NCI-H2227 (cell line): ENCODE measurements at regions not wholly inside any gene's neighbourhood (a gene's known extent, or its start where the extent isn't known, plus 50 kb on each side); places are given as distances from the start of the nearest gene placed in this dataset.

ENCODE experiments used
- DNase-seq: peaks from one replicate; lab custom pipeline; 2025; ENCODE audit not compliant: unreplicated experiment; lab: John Stamatoyannopoulos, UW

DNA sequence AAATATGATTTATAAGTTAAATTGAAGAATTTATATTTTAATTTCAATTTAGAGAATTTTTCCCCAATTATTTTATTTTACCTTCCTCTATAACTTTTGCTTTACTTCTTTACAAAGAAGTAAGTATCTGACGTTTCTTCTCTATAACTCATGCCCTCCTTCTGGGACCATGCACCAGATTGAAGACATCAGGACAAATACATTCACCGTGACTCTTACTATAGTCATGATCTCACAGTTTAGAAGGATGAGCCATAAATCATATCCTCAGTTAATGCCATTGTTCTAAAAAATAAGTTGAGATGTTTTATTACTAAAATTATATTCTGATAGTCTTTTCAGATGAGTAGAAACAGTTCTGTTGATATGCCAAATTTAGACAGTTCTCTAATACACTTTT lies 279.3 kb downstream of the TMX3 start:
- no peak for DNase-seq

DNA sequence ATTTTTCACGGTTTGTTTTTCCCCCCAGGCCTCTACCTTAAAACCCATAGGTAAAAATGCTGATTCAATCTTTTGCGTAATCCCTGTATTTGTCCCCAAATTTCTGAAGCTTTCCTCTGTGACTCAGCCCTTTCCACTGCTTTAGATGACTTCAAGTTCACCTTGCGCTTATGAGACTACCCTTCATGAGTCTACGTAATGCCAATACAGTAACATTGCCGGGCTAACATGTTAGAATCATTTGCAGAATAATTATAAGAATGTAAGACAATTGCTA lies 283.0 kb downstream of the TMX3 start:
- no peak for DNase-seq

DNA sequence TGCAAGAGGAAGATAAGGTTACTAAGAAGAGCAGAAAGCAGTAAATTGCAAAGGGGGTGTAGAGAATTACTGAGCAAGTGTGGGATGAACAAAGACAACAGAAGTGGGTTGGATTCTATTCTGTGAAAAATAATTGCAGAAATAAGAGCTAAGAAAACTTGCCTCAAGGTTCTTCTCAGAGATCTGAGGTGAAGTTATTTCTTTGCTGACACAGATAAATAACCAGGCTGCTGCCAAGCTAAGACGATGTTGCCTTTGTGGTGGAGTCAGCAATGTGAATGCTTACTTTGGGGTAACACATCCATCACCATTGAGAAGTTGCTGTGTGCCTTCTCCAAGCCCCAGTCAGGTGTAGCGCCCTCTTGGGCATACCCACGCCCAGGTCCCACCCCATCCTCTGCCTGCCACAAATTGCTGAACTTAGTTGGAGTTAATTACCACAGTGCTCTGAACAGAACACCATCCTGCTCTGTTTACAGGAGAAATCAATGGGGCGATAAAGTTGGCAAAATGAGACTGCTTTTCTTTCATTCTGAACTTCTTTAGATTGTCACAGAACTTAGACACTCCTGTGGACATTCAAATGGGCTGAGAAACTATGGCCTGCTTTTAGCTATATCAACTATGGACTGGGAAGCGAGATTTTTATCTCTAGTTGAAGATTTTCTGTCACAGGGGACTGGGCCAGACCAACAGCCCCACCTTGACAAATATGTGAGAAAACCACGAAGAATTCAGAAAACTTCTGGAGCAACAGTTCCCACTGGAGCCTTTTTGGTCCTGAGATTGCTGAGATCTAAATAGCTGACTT lies 283.6 kb downstream of the TMX3 start:
- DNase-seq, result no peak

DNA sequence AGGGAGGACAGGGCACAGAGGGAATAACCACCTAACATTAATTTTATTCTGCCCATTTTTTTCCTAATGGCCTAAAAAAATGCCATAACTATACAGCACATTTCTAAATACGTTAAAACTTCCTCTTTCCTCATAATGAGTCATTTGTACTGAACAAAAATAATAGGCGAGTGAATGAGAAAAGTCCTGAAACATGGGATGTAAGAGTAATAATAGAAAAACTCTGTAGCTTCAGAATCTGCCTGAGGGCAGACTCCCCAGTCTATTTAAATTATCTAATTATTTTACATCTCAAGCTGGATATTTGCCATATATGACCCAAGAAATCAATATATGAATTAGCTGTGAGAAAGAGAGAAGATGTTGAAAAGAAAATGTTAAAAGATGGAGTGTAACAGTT lies 285.1 kb downstream of the TMX3 start:
- DNase-seq, result no peak

DNA sequence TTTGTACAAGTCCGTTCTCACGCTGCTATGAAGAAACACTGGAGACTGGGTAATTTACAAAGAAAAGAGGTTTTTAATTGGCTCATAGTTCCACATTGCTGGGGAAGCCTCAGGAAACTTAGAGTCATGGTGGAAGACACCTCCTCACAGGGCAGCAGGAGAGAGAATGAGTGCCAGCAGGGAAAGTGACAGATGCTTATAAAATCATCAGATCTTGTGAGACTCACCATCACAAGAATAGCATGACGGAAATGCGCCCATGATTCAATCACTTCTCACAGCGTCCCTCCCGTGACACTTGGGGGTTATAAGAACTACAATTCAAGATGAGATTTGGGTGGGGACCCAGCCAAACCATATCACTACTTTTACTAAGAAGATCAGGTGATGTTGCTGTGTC lies 285.8 kb downstream of the TMX3 start:
- no peak for DNase-seq

DNA sequence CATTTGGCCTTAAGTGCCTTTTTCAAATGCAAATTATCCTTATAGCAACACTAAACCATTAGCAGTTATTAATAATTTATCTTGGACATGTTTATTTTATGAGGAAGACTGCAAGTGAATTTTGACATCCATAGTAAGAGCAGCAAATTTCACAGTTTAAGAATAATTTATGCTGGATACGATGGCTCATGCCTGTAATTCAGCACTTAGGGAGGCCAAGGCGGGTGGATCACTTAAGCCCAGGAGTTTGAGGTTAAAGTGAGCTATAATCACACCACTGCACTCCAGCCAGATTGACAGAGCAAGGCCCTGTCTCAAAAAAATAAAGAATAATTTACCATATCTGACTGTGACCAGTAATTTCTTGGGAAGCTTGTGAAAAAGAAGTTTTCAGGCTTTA lies 286.2 kb downstream of the TMX3 start:
- DNase-seq, result peak; percentile 46

DNA sequence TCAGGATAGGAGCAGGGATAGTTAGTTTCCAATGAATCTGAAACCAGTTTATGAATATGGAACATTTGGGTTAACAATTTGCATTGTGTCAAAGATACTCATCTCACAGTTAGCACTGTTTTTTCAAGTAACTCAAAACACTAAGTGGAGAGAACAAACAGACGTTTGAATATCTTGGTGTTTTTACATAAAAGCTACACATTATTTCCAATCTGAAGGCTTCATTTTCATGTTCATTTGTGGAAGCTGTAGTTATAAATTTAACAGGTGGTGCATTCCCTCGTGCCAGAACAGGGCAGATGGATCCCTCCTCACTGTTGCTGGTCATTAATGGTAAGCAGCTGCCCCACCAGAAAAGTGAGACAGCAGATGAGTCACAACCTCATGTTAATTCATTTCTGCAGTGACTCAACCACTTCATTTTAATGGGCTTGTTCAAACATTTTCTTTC lies 286.9 kb downstream of the TMX3 start:
- no peak for DNase-seq

GRCh38 chr18:68426731-68427315 lies 288.1 kb downstream of the TMX3 start:
- DNase-seq, result no peak

- no peak for DNase-seq
Measured at GRCh38 chr18:68418881-68419280, 296.0 kb downstream of the TMX3 start.

DNA sequence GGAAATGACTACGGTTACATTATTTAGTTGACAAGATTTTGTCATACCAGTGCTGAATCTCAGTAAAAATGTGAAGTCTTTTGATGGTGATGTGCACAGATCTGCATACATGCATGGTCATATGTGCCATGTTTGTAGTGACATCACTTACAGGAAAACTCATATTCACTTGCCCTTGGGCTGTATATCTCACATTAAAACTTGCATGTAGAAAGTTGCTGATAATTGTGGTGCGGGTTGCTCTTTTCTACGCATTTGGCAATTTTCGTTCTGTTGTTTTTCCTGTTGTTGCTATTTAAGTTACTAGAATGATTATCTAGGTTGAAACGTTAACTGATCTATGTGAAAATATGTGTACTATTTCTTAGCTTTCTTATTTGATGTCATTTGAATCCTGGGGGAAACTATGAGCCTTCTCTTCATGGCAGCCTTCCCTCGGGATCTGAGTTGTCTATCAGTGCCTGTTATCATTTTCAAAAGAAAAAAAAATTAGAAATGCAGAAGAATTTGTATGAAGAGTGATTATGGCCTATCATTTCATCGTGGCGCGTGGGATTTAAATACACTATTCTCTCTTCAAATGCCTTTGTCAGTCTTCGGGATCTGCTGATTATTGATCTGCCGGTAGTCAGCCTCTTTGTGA lies 296.6 kb downstream of the TMX3 start:
- DNase-seq, result no peak

DNA sequence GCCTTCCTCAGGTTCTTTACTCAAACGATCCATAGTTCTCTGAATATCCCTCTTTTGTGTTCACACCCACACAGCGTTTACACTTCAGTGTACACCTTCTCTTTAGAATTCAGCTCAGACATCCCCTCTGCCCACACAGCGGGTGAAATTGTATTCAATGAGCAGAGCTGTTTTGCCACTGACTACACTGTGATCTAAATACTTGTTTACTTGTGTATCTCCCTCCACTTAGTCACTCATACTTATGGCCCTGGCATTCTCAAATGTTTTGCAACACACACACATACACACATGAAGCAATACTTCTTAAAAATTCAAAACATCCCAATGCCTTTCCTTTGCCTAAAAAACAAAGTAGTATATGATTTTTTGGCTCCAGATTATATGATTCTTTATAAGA lies 297.1 kb downstream of the TMX3 start:
- DNase-seq, result no peak

- DNase-seq, result no peak
Measured at GRCh38 chr18:68417166-68417799, 297.6 kb downstream of the TMX3 start.

GRCh38 chr18:68414407-68414806 lies 300.5 kb downstream of the TMX3 start:
- DNase-seq, result no peak

GRCh38 chr18:68409576-68409975 lies 305.3 kb downstream of the TMX3 start:
- no peak for DNase-seq

DNA sequence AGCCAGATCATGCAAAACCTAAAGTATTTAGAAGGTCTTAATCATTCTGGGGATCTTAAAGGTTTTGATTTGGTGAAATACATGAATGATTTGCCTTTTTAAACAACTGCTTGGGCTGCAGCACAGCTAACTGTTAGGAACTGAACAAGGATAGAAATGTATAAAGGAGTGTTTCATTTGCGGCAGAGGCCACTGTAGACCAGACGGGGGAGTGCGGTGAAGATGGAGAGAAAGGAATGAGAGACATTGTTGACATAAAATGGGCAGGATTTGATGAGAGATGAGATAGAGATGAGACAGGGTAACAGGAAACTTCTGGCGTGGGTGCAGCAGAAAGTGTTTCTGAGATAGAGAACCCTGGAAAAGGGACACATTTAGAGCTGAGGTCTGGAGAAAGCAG lies 308.1 kb downstream of the TMX3 start:
- no peak for DNase-seq

GRCh38 chr18:68402784-68403183 lies 312.1 kb downstream of the TMX3 start:
- DNase-seq, result no peak

- DNase-seq, result no peak
Measured at GRCh38 chr18:68400889-68401288, 314.0 kb downstream of the TMX3 start.

DNA sequence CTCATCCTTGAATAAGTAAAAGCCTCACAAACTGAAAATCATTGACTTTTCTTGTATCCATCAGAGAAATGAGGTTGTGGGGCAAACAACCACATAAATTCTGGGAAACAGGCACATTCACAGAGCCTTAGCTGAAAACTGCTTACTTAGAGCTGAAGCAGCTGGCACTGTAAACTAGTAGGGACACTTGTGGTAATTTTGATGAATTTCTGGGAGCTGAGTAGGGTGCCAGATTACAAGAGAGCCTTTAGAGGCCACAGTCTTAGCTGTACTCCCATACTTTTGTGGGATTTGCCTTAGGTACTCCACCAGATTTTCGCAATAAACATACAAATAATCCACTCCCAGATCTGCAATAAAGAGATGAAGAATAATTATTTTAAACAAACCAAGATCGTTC lies 315.2 kb downstream of the TMX3 start:
- no peak for DNase-seq

DNA sequence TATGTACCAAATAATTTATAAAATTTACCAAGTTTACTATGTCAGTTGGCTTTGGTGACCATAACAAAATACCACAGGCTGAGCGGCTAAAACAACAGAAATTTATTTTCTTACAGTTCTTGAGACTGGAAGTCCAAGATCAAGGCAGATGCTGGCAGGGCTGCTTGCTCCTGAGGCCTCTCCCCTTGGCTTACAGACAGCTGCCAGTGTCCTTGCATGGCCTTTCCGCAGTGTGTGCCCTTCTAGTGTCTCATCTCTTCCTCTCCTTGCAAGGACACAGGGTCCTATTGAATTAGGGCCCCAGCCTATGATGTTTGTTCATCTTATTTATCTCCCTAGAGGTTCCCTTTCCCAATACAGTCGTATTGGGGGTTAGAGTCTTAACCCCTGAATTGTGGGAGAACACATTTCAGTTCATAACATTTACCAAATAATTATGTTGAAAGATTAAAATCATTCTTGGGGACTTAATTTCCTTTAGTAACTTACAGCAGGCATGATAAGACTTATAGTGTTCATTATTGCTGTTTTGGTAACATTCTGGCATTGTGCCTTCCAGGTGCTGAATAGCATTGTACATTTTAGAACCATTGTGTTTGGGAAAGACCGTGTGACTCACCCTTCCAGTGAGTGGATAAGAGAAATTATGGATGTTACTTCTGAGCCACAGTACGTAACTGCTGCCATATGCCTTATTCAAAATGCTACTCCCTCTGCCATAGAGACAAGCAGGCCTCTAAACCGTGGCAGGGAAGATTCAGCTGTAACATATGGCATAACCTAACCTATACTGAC lies 317.5 kb downstream of the TMX3 start:
- DNase-seq, result no peak

DNA sequence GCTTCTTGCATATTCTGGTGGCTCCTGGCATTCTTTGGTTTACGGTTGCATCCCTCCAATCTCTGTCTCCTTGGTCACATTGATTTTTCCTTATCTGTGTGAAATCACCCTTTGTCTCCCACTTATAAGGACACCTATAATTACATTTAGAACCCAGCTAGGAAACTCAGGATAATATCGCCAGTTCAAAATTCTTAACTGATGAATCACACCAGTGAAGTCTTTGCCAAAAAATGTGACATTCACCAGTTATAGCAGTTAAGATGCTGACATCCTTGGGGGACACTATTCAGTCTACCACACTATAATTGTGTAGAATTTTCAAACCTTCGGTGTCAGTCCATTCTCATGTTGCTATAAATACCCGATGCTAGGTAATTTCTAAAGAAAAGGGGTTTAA lies 320.2 kb downstream of the TMX3 start:
- no peak for DNase-seq

DNA sequence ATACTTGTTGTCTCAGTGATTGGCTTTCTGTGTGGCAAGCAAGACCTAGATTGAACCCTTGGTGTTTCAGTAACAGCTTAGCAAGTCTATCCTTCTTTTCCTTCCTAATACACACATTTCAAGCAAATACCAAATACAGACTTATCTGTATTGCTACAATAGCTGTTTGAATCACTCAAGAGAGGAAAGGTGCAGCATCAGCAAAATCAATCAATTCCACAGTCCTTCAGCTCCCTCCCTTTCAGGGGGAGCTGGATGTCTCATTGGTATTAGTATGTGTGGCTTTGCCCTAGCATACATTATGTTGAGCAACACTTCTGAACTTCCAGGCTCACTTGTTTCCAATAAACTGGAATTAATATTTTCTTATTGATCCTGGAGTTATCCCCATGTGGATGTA lies 323.1 kb downstream of the TMX3 start:
- DNase-seq, result no peak
